ENCODE measurements at regions not wholly inside any gene's neighbourhood (a gene's known extent, or its start where the extent isn't known, plus 50 kb on each side); places are given as distances from the start of the nearest gene placed in this dataset.
"Not testable (repeated sequence)": the region's sequence is repeated elsewhere in the genome, so short reads cannot be mapped to it uniquely, and the experiment has no call there.

GRCh38 chr3:43845553-43845952 lies 154.8 kb downstream of the ABHD5 start:
- TF ChIP-seq, protein P1, sequence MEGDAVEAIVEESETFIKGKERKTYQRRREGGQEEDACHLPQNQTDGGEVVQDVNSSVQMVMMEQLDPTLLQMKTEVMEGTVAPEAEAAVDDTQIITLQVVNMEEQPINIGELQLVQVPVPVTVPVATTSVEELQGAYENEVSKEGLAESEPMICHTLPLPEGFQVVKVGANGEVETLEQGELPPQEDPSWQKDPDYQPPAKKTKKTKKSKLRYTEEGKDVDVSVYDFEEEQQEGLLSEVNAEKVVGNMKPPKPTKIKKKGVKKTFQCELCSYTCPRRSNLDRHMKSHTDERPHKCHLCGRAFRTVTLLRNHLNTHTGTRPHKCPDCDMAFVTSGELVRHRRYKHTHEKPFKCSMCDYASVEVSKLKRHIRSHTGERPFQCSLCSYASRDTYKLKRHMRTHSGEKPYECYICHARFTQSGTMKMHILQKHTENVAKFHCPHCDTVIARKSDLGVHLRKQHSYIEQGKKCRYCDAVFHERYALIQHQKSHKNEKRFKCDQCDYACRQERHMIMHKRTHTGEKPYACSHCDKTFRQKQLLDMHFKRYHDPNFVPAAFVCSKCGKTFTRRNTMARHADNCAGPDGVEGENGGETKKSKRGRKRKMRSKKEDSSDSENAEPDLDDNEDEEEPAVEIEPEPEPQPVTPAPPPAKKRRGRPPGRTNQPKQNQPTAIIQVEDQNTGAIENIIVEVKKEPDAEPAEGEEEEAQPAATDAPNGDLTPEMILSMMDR (conservative IDR thresholded peaks at IDR 0.05; ENCODE audit: low read length) = not testable (repeated sequence)
- TF ChIP-seq EZH2phosphoT487 (IDR thresholded peaks at IDR 0.05; ENCODE audit: borderline replicate concordance) = not testable (repeated sequence)

All from Loucy (cell line).